ENCODE measurements at regions not wholly inside any gene's neighbourhood (a gene's known extent, or its start where the extent isn't known, plus 50 kb on each side); places are given as distances from the start of the nearest gene placed in this dataset.
"Not testable (repeated sequence)": the region's sequence is repeated elsewhere in the genome, so short reads cannot be mapped to it uniquely, and the experiment has no call there.

GRCh38 chrX:93177930-93178329, 495.4 kb downstream of the NAP1L3 start:
- in situ Hi-C loops (cut with HindIII; ENCODE audit: low pct_unique_long_range_greater_than_20kb, low sequenced_read_pairs): no loop called here
- no peak for DNase-seq (ENCODE audit: low read depth)

GRCh38 chrX:93169771-93170170, 503.6 kb downstream of the NAP1L3 start:
- no peak for DNase-seq (ENCODE audit: low read depth)
- in situ Hi-C loops (cut with HindIII; ENCODE audit: low pct_unique_long_range_greater_than_20kb, low sequenced_read_pairs): no loop called here

GRCh38 chrX:93120805-93121204, 552.6 kb downstream of the NAP1L3 start:
- in situ Hi-C loops (cut with HindIII; ENCODE audit: low pct_unique_long_range_greater_than_20kb, low sequenced_read_pairs): no loop called here
- no peak for DNase-seq (ENCODE audit: low read depth)

GRCh38 chrX:93103353-93104067, 569.9 kb downstream of the NAP1L3 start:
- peak; percentile 62 for DNase-seq (ENCODE audit: low read depth)
- in situ Hi-C loops (cut with HindIII; ENCODE audit: low pct_unique_long_range_greater_than_20kb, low sequenced_read_pairs): not testable (repeated sequence)

GRCh38 chrX:93095535-93095934, 577.8 kb downstream of the NAP1L3 start:
- in situ Hi-C loops (cut with HindIII; ENCODE audit: low pct_unique_long_range_greater_than_20kb, low sequenced_read_pairs): not testable (repeated sequence)

GRCh38 chrX:93078906-93079305, 594.5 kb downstream of the NAP1L3 start:
- DNase-seq (ENCODE audit: low read depth); in situ Hi-C loops (cut with HindIII; ENCODE audit: low pct_unique_long_range_greater_than_20kb, low sequenced_read_pairs): not testable (repeated sequence)

More at GRCh38 chrX:93095535-93095934, 577.8 kb downstream of the NAP1L3 start:
- not testable (repeated sequence) for DNase-seq (ENCODE audit: low read depth)

- in situ Hi-C loops (cut with HindIII; ENCODE audit: low pct_unique_long_range_greater_than_20kb, low sequenced_read_pairs); DNase-seq (ENCODE audit: low read depth): not testable (repeated sequence)
Measured at GRCh38 chrX:93055264-93055663, 618.1 kb downstream of the NAP1L3 start.

GRCh38 chrX:93019841-93020240, 653.5 kb downstream of the NAP1L3 start:
- DNase-seq (ENCODE audit: low read depth); in situ Hi-C loops (cut with HindIII; ENCODE audit: low pct_unique_long_range_greater_than_20kb, low sequenced_read_pairs): not testable (repeated sequence)

GRCh38 chrX:93014481-93015030, 658.8 kb downstream of the NAP1L3 start:
- DNase-seq (ENCODE audit: low read depth); in situ Hi-C loops (cut with HindIII; ENCODE audit: low pct_unique_long_range_greater_than_20kb, low sequenced_read_pairs): not testable (repeated sequence)
